ENCODE measurements at regions not wholly inside any gene's neighbourhood (a gene's known extent, or its start where the extent isn't known, plus 50 kb on each side); places are given as distances from the start of the nearest gene placed in this dataset.
A peak's percentile ranks its signal among the peaks of the same experiment; 100 is the strongest.

- H3K36me3 Mint-ChIP-seq (ENCODE audit: low read depth) = no peaks in the 10 kb centered on the region
- H3K27ac Mint-ChIP-seq (ENCODE audit: unreplicated experiment) = no peak overlapping the region
These were observed 554.2 kb upstream of the KCNMB2 start for GRCh38 chr3:177982034-177982433.

GRCh38 chr3:177983320-177983719 lies 552.9 kb upstream of the KCNMB2 start:
- Mint-ChIP-seq H3K4me3 (ENCODE audit: unreplicated experiment) (no peak overlapping the region), H3K27me3 (ENCODE audit: low read depth) (no peaks in the 10 kb centered on the region), H3K27ac (ENCODE audit: unreplicated experiment) (no peak overlapping the region), H3K4me1 (ENCODE audit: low read depth) (peaks cover 9% of the 10 kb centered on the region), H3K9me3 (ENCODE audit: low read depth) (no peaks in the 10 kb centered on the region), H3K36me3 (ENCODE audit: low read depth) (no peaks in the 10 kb centered on the region)
- DNase-seq (ENCODE audit: low spot score) = no peak
- no peak for TF ChIP-seq CTCF (IDR thresholded peaks at IDR 0.05)

More at GRCh38 chr3:177982034-177982433, 554.2 kb upstream of the KCNMB2 start:
- Mint-ChIP-seq H3K4me3 (ENCODE audit: unreplicated experiment) (no peak overlapping the region), H3K9me3 (ENCODE audit: low read depth) (no peaks in the 10 kb centered on the region), H3K27me3 (ENCODE audit: low read depth) (no peaks in the 10 kb centered on the region), H3K4me1 (ENCODE audit: low read depth) (peaks cover 21% of the 10 kb centered on the region)
- TF ChIP-seq CTCF (IDR thresholded peaks at IDR 0.05) = no peak
- DNase-seq (ENCODE audit: low spot score) = no peak

GRCh38 chr3:177992993-177993970 lies 543.0 kb upstream of the KCNMB2 start:
- H3K27ac Mint-ChIP-seq (ENCODE audit: unreplicated experiment) = no peak overlapping the region
- no peaks in the 10 kb centered on the region for H3K36me3 Mint-ChIP-seq (ENCODE audit: low read depth)
- H3K4me3 Mint-ChIP-seq (ENCODE audit: unreplicated experiment) = no peak overlapping the region
- peaks cover 6% of the 10 kb centered on the region for H3K4me1 Mint-ChIP-seq (ENCODE audit: low read depth)
- DNase-seq (ENCODE audit: low spot score) = no peak
- H3K27me3 Mint-ChIP-seq (ENCODE audit: low read depth) = no peaks in the 10 kb centered on the region
- H3K9me3 Mint-ChIP-seq (ENCODE audit: low read depth) = no peaks in the 10 kb centered on the region
- TF ChIP-seq CTCF (IDR thresholded peaks at IDR 0.05) = no peak

- DNase-seq (ENCODE audit: low spot score) = no peak
- Mint-ChIP-seq H3K27me3 (ENCODE audit: low read depth) (no peaks in the 10 kb centered on the region), H3K9me3 (ENCODE audit: low read depth) (peaks cover 6% of the 10 kb centered on the region), H3K4me3 (ENCODE audit: unreplicated experiment) (no peak overlapping the region), H3K36me3 (ENCODE audit: low read depth) (peaks cover 4% of the 10 kb centered on the region), H3K4me1 (ENCODE audit: low read depth) (peaks cover 6% of the 10 kb centered on the region), H3K27ac (ENCODE audit: unreplicated experiment) (no peak overlapping the region)
- no peak for TF ChIP-seq CTCF (IDR thresholded peaks at IDR 0.05)
These were observed 541.3 kb upstream of the KCNMB2 start for GRCh38 chr3:177994976-177995375.

GRCh38 chr3:177995381-177996085 lies 540.7 kb upstream of the KCNMB2 start:
- Mint-ChIP-seq H3K4me1 (ENCODE audit: low read depth) (peaks cover 6% of the 10 kb centered on the region), H3K36me3 (ENCODE audit: low read depth) (peaks cover 4% of the 10 kb centered on the region), H3K27ac (ENCODE audit: unreplicated experiment) (peak overlapping the region; percentile 18), H3K4me3 (ENCODE audit: unreplicated experiment) (no peak overlapping the region), H3K9me3 (ENCODE audit: low read depth) (peaks cover 6% of the 10 kb centered on the region), H3K27me3 (ENCODE audit: low read depth) (no peaks in the 10 kb centered on the region)
- no peak for TF ChIP-seq CTCF (IDR thresholded peaks at IDR 0.05)
- no peak for DNase-seq (ENCODE audit: low spot score)

Measured in chondrocyte (in vitro differentiated cells).